ENCODE measurements at regions not wholly inside any gene's neighbourhood (a gene's known extent, or its start where the extent isn't known, plus 50 kb on each side); places are given as distances from the start of the nearest gene placed in this dataset.
"Not testable (repeated sequence)": the region's sequence is repeated elsewhere in the genome, so short reads cannot be mapped to it uniquely, and the experiment has no call there.

DNA sequence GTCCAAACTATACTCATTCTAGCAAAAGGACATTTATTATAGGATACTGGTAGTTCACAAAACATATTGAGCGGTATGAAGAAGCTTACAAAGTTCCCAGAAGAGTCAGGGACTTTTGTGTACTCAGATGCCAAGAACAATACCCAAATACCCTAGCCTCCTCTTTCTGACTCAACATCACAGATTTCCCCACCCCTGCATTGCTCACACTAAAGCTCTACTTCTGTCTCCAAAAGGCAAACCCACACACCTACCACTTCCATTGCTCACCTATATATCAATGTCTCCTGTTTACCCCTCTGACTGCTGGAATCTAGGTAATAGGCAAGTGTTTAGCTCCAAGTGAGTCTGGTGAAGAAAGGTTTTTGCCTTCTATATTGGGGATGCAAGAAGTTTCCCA, 100.7 kb upstream of the HCCS start:
- H3K4me1 ChIP-seq: no peaks in the 10 kb centered on the region
- TF ChIP-seq POLR2AphosphoS5 (IDR thresholded peaks at IDR 0.05; ENCODE audit: insufficient read depth in 1 of 2, low read depth in 1 of 2) (no peak), POLR2A (IDR thresholded peaks at IDR 0.05) (no peak)
- TF ChIP-seq, protein P1, sequence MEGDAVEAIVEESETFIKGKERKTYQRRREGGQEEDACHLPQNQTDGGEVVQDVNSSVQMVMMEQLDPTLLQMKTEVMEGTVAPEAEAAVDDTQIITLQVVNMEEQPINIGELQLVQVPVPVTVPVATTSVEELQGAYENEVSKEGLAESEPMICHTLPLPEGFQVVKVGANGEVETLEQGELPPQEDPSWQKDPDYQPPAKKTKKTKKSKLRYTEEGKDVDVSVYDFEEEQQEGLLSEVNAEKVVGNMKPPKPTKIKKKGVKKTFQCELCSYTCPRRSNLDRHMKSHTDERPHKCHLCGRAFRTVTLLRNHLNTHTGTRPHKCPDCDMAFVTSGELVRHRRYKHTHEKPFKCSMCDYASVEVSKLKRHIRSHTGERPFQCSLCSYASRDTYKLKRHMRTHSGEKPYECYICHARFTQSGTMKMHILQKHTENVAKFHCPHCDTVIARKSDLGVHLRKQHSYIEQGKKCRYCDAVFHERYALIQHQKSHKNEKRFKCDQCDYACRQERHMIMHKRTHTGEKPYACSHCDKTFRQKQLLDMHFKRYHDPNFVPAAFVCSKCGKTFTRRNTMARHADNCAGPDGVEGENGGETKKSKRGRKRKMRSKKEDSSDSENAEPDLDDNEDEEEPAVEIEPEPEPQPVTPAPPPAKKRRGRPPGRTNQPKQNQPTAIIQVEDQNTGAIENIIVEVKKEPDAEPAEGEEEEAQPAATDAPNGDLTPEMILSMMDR (IDR thresholded peaks at IDR 0.05): no peak
- no peak overlapping the region for H3K27ac ChIP-seq
- DNase-seq (ENCODE audit: extremely low spot score in 2 of 2): no peak
- no peaks in the 10 kb centered on the region for H3K36me3 ChIP-seq
- no peak overlapping the region for H3K4me3 ChIP-seq
- H3K9me3 ChIP-seq: no peaks in the 10 kb centered on the region
- H3K27me3 ChIP-seq: no peaks in the 10 kb centered on the region
- intact Hi-C loops (cut with DNase I): no loop called here

DNA sequence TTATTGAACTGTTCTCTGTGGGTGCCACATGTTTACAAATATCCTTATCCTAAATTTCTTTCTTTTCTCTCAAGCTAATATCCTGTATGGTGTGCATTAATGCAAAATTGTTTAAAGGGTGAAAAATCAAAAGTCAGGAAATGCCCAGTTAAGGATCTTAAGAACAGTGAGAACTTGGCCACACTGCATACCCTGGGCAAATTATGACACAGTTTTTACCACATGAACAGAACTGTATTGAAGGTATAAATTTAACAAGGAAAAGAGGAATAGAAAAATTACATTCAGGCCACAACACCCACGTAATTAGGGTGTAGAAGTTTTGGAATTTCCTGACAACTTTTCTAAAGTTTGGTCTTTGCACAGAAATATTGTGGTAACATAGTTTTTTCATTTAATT, 94.4 kb upstream of the HCCS start:
- TF ChIP-seq POLR2A (IDR thresholded peaks at IDR 0.05) (no peak), POLR2AphosphoS5 (IDR thresholded peaks at IDR 0.05; ENCODE audit: insufficient read depth in 1 of 2, low read depth in 1 of 2) (no peak)
- TF ChIP-seq, protein P1 (IDR thresholded peaks at IDR 0.05): no peak
- no peak for DNase-seq (ENCODE audit: extremely low spot score in 2 of 2)
- Histone ChIP-seq H3K27ac (no peak overlapping the region), H3K36me3 (no peaks in the 10 kb centered on the region), H3K4me1 (no peaks in the 10 kb centered on the region), H3K9me3 (no peaks in the 10 kb centered on the region), H3K4me3 (no peak overlapping the region), H3K27me3 (no peaks in the 10 kb centered on the region)
- intact Hi-C loops (cut with DNase I): no loop called here

DNA sequence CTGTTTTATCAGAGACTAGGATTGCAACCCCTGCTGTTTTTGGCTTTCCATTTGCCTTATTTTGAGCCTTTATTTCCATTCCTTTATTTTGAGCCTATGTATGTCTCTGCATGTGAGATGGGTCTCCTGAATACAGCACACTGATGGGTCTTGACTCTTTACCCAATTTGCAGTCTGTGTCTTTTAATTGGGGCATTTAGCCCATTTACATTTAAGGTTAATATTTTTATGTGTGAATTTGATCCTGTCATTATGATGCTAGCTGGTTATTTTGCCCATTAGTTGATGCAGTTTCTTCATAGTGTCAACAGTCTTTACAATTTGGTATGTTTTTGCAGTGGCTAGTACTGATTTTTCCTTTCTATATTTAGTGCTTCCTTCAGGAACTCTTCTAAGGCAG, 88.5 kb upstream of the HCCS start:
- H3K27me3 ChIP-seq; intact Hi-C loops (cut with DNase I): not testable (repeated sequence)

DNA sequence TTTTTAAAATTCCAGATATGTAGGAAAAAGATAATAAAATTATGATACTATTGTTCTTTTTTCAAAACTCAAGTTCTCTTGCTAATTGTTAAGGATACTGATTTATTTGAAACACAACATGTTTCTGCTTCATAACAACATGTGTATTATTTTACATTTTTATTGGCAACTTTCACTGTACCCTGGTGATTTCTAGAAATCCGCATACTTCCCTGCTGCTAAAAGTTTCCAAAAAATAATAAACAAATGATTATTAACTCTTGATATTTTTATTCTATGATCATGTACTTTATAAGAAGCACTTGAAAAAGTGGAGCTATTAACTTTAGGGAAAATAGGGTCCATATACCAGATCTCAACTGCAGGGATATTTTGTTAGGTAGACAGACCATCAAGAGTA, 71.2 kb upstream of the HCCS start:
- Histone ChIP-seq H3K27ac (no peak overlapping the region), H3K4me3 (no peak overlapping the region), H3K27me3 (no peaks in the 10 kb centered on the region), H3K36me3 (no peaks in the 10 kb centered on the region), H3K9me3 (no peaks in the 10 kb centered on the region), H3K4me1 (no peaks in the 10 kb centered on the region)
- no peak for DNase-seq (ENCODE audit: extremely low spot score in 2 of 2)
- TF ChIP-seq POLR2A (IDR thresholded peaks at IDR 0.05) (no peak), POLR2AphosphoS5 (IDR thresholded peaks at IDR 0.05; ENCODE audit: insufficient read depth in 1 of 2, low read depth in 1 of 2) (no peak)
- TF ChIP-seq, protein P1 (IDR thresholded peaks at IDR 0.05): no peak
- intact Hi-C loops (cut with DNase I): no loop called here

More for the DNA sequence above, 88.5 kb upstream of the HCCS start:
- not testable (repeated sequence) for H3K27ac ChIP-seq; H3K4me3 ChIP-seq; H3K36me3 ChIP-seq; H3K4me1 ChIP-seq; H3K9me3 ChIP-seq; DNase-seq (ENCODE audit: extremely low spot score in 2 of 2)

DNA sequence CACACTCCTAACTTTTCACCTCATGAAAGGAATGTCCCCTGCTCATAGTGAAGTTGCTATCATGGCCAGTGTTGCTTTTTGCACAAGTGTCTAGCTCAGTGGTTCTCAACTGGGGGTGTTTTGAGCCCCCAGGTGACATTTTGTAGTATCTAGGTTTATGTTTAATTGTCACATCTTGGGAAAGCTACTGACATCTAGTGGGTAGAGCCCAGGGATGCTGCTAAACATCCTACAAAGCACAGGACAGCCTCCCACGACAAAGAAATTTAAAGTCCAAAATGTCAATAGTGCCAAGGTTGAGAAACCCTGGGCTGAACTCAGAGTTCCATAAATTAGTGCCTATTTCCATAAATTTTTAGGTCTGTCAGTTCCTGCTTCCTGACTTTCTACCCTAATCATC, 70.7 kb upstream of the HCCS start:
- no peaks in the 10 kb centered on the region for H3K4me1 ChIP-seq
- intact Hi-C loops (cut with DNase I): no loop called here

More for the DNA sequence above, 70.7 kb upstream of the HCCS start:
- no peak overlapping the region for H3K4me3 ChIP-seq
- DNase-seq (ENCODE audit: extremely low spot score in 2 of 2): no peak
- H3K9me3 ChIP-seq: no peaks in the 10 kb centered on the region
- TF ChIP-seq, protein P1 (IDR thresholded peaks at IDR 0.05): no peak
- TF ChIP-seq POLR2A (IDR thresholded peaks at IDR 0.05) (no peak), POLR2AphosphoS5 (IDR thresholded peaks at IDR 0.05; ENCODE audit: insufficient read depth in 1 of 2, low read depth in 1 of 2) (no peak)
- H3K27me3 ChIP-seq: no peaks in the 10 kb centered on the region
- H3K36me3 ChIP-seq: no peaks in the 10 kb centered on the region
- no peak overlapping the region for H3K27ac ChIP-seq
